Trophoblast cell (in vitro differentiated cells and primary cell): ENCODE measurements at regions not wholly inside any gene's neighbourhood (a gene's known extent, or its start where the extent isn't known, plus 50 kb on each side); places are given as distances from the start of the nearest gene placed in this dataset.

Source experiments
- DNase-seq, 2 donors: peaks; one replicate each; pipeline ENCODE4 v3.0.0-alpha.2; 2016
- H2AFZ ChIP-seq: 2 replicates; pipeline ENCODE4 v1.6.1; 2013; ENCODE audit warnings: low read length, moderate library complexity, mild to moderate bottlenecking; ENCODE audit not compliant: insufficient read depth, poor library complexity
- H2AK5ac ChIP-seq: 2 replicates; pipeline ENCODE4 v1.6.1; 2013; ENCODE audit warnings: mild to moderate bottlenecking, low read length
- H2BK120ac ChIP-seq: 2 replicates; pipeline ENCODE4 v1.6.1; 2013; ENCODE audit warnings: low read length, mild to moderate bottlenecking, moderate library complexity; ENCODE audit not compliant: insufficient read depth, poor library complexity
- H2BK12ac ChIP-seq: 2 replicates; pipeline ENCODE4 v1.6.1; 2013; ENCODE audit warnings: mild to moderate bottlenecking, low read length, moderate library complexity
- H2BK5ac ChIP-seq: 2 replicates; pipeline ENCODE4 v1.6.1; 2013; ENCODE audit warnings: low read length, low read depth, moderate library complexity, mild to moderate bottlenecking; ENCODE audit not compliant: poor library complexity
- H3K14ac ChIP-seq: 2 replicates; pipeline ENCODE4 v1.6.1; 2013; ENCODE audit warnings: mild to moderate bottlenecking, low read length
- H3K18ac ChIP-seq: 2 replicates; pipeline ENCODE4 v1.6.1; 2013; ENCODE audit warnings: mild to moderate bottlenecking, low read length
- H3K23ac ChIP-seq: 2 replicates; pipeline ENCODE4 v1.6.1; 2013; ENCODE audit warnings: low read length
- H3K27ac ChIP-seq: 2 replicates; pipeline ENCODE4 v1.5.1; 2013; ENCODE audit warnings: low read depth, mild to moderate bottlenecking, inconsistent platforms, low read length, moderate library complexity
- H3K27me3 ChIP-seq: 2 replicates; pipeline ENCODE4 v1.6.1; 2013; ENCODE audit warnings: inconsistent platforms, mild to moderate bottlenecking, low read length, moderate library complexity; ENCODE audit not compliant: insufficient read depth
- H3K36me3 ChIP-seq, 2 experiments: 1 replicate in 1 of 2; 2 replicates in 1 of 2; pipeline ENCODE4 v1.6.1; 2013; ENCODE audit warnings: low read length in 2 of 2, mild to moderate bottlenecking in 2 of 2, moderate library complexity in 1 of 2; ENCODE audit not compliant: insufficient read depth in 2 of 2, control insufficient read depth in 1 of 2
- H3K4ac ChIP-seq: 2 replicates; pipeline ENCODE4 v1.6.1; 2013; ENCODE audit warnings: low read depth, mild to moderate bottlenecking, low read length, moderate library complexity
- H3K4me1 ChIP-seq, 2 experiments: 1 replicate in 1 of 2; 2 replicates in 1 of 2; pipeline ENCODE4 v1.6.1; 2013; ENCODE audit warnings: low read length in 2 of 2, mild to moderate bottlenecking in 2 of 2, moderate library complexity in 1 of 2; ENCODE audit not compliant: insufficient read depth in 2 of 2, control insufficient read depth in 1 of 2
- H3K4me2 ChIP-seq: 2 replicates; pipeline ENCODE4 v1.6.1; 2013; ENCODE audit warnings: inconsistent platforms, mild to moderate bottlenecking, low read length, moderate library complexity
- H3K4me3 ChIP-seq: 2 replicates; pipeline ENCODE4 v1.5.1; 2013; ENCODE audit warnings: mild to moderate bottlenecking, low read depth, low read length, inconsistent platforms
- H3K79me1 ChIP-seq: one replicate; pipeline ENCODE4 v1.6.1; 2013; ENCODE audit warnings: low read length
- H3K79me2 ChIP-seq: 2 replicates; pipeline ENCODE4 v1.6.1; 2013; ENCODE audit warnings: low read length, mild to moderate bottlenecking; ENCODE audit not compliant: control insufficient read depth, insufficient read depth, poor library complexity
- H3K9ac ChIP-seq: 2 replicates; pipeline ENCODE4 v1.6.1; 2013; ENCODE audit warnings: mild to moderate bottlenecking, low read length
- H3K9me3 ChIP-seq: 2 replicates; pipeline ENCODE4 v1.6.1; 2013; ENCODE audit warnings: low read depth, mild to moderate bottlenecking, control low read depth, inconsistent platforms, low read length; ENCODE audit not compliant: insufficient read depth
- H4K12ac ChIP-seq: 2 replicates; pipeline ENCODE4 v1.6.1; 2013; ENCODE audit warnings: low read depth, mild to moderate bottlenecking, low read length, moderate library complexity
- H4K8ac ChIP-seq: 2 replicates; pipeline ENCODE4 v1.6.1; 2013; ENCODE audit warnings: low read depth, mild to moderate bottlenecking, low read length, moderate library complexity
- H4K91ac ChIP-seq: one replicate; pipeline ENCODE4 v1.6.1; 2013; ENCODE audit warnings: low read depth, mild to moderate bottlenecking, low read length, moderate library complexity
- WGBS: extraction: QIAGEN DNeasy Blood & Tissue Kit; methylation state at CpG from one replicate; pipeline ENCODE4 v1.1.7; 2013; ENCODE audit warnings: missing lambda C conversion rate; ENCODE audit not compliant: insufficient read length, insufficient coverage; ENCODE audit errors: extremely low coverage; 5-methylcytosine and 5-hydroxymethylcytosine counted together

DNA sequence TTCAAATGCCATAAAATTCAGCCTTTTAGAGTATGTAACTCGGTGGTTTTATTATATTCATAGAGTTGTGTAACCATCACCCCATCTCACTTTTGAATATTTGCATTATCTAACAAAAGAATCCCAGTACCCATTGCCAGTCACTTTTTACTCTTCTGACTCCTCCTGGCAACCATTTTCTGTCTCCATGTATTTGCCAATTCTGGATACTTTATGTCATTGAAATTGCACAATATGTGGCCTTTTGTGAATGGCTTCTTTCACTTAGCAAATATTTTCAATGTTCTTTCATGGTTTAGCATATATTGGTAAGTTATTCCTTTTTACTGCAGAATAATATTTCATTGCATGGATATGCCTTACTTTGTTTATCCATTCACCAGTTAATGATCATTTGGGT lies 79.9 kb downstream of the SLIT2 start:
- no peaks in the 10 kb centered on the region for H3K27me3 ChIP-seq
- no peak overlapping the region for H2BK12ac ChIP-seq
- DNase-seq = no peak
- H3K4ac ChIP-seq = no peak overlapping the region
- no peak overlapping the region for H2AK5ac ChIP-seq
- no peak overlapping the region for H4K91ac ChIP-seq
- no peak overlapping the region for H3K27ac ChIP-seq
- no peak overlapping the region for H3K23ac ChIP-seq
- H3K9me3 ChIP-seq = no peaks in the 10 kb centered on the region
- no peaks in the 10 kb centered on the region for H3K36me3 ChIP-seq
- H2BK120ac ChIP-seq = no peak overlapping the region
- no peak overlapping the region for H4K8ac ChIP-seq
- H3K14ac ChIP-seq = no peak overlapping the region
- no peak overlapping the region for H4K12ac ChIP-seq
- H3K9ac ChIP-seq = no peak overlapping the region
- H2AFZ ChIP-seq = no peak overlapping the region
- H3K79me1 ChIP-seq = no peaks in the 10 kb centered on the region
- no peak overlapping the region for H3K4me3 ChIP-seq
- H3K4me2 ChIP-seq = no peak overlapping the region
- no peak overlapping the region for H2BK5ac ChIP-seq
- WGBS = no CpG with 5 or more reads among the region's 1 CpG
- H3K18ac ChIP-seq = no peak overlapping the region
- no peaks in the 10 kb centered on the region for H3K4me1 ChIP-seq
- H3K79me2 ChIP-seq = no peaks in the 10 kb centered on the region

DNA sequence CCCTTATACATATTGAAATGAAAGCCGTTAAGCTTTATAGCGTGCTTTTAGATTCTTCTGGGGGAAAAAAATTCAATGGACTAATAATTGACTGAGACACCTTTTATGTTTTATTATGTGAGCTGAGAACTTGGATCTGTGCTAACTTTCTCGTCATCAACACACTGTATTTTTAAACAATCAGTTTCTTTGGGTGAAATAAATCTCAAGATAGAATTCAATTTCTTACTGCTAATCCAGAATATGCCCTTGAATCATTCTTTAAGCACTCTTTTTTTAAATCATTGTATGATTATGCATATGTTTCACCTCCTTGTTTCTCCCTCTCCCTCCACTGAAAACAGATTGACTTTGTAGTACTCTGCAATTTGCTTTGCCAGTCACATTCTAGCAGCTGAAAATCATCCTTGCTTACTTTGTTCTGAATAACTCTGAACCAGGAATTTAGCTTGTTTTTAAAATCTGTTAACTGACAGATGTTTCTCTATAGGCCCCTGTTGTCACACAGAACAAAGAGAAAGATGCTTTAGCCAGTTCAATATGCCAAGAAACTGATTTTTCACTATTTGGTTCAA lies 81.5 kb downstream of the SLIT2 start:
- no CpG with 5 or more reads among the region's 3 CpGs for WGBS
- Histone ChIP-seq H4K8ac (no peak overlapping the region), H4K12ac (no peak overlapping the region), H3K4me2 (no peak overlapping the region), H2AK5ac (no peak overlapping the region), H2BK5ac (no peak overlapping the region), H3K79me2 (no peaks in the 10 kb centered on the region), H2BK120ac (no peak overlapping the region), H3K18ac (no peak overlapping the region), H3K23ac (no peak overlapping the region), H3K4me1 (no peaks in the 10 kb centered on the region), H3K14ac (no peak overlapping the region), H3K79me1 (no peaks in the 10 kb centered on the region), H3K4me3 (no peak overlapping the region), H3K27ac (no peak overlapping the region), H2AFZ (no peak overlapping the region), H3K36me3 (no peaks in the 10 kb centered on the region), H3K9me3 (no peaks in the 10 kb centered on the region), H4K91ac (no peak overlapping the region), H3K4ac (no peak overlapping the region), H2BK12ac (no peak overlapping the region), H3K27me3 (no peaks in the 10 kb centered on the region), H3K9ac (no peak overlapping the region)
- DNase-seq = no peak

DNA sequence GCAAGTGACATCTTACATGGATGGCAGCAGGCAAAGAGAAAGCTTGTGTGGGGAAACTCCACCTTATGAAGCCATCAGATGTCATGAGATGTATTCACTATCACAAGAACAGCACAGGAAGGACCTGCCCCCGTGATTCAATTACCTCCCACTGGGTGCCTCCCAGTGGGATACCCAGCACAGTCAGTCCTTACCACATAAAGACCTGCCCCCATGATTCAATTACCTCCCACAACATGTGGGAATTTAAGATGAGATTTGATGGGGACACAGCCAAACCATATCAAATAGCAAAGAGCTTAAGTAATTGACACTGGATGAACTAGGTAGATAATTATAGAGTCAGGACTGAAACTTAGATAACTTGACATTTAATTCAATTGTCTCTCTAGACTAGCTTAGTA lies 85.6 kb downstream of the SLIT2 start:
- no peaks in the 10 kb centered on the region for H3K36me3 ChIP-seq
- no peak overlapping the region for H2AFZ ChIP-seq
- no peak overlapping the region for H3K4ac ChIP-seq
- no peak overlapping the region for H2BK120ac ChIP-seq
- no peaks in the 10 kb centered on the region for H3K79me1 ChIP-seq
- no peaks in the 10 kb centered on the region for H3K9me3 ChIP-seq
- no peak overlapping the region for H4K8ac ChIP-seq
- no peak overlapping the region for H2BK5ac ChIP-seq
- no peak overlapping the region for H3K9ac ChIP-seq
- H3K23ac ChIP-seq = no peak overlapping the region
- WGBS = no CpG with 5 or more reads among the region's 1 CpG
- no peaks in the 10 kb centered on the region for H3K4me1 ChIP-seq
- H4K91ac ChIP-seq = no peak overlapping the region
- no peak overlapping the region for H3K4me3 ChIP-seq
- H2AK5ac ChIP-seq = no peak overlapping the region
- DNase-seq = no peak
- H3K79me2 ChIP-seq = no peaks in the 10 kb centered on the region
- H3K27me3 ChIP-seq = no peaks in the 10 kb centered on the region
- no peak overlapping the region for H3K27ac ChIP-seq
- H2BK12ac ChIP-seq = no peak overlapping the region
- no peak overlapping the region for H3K18ac ChIP-seq
- H3K14ac ChIP-seq = no peak overlapping the region
- H4K12ac ChIP-seq = no peak overlapping the region
- H3K4me2 ChIP-seq = no peak overlapping the region

DNA sequence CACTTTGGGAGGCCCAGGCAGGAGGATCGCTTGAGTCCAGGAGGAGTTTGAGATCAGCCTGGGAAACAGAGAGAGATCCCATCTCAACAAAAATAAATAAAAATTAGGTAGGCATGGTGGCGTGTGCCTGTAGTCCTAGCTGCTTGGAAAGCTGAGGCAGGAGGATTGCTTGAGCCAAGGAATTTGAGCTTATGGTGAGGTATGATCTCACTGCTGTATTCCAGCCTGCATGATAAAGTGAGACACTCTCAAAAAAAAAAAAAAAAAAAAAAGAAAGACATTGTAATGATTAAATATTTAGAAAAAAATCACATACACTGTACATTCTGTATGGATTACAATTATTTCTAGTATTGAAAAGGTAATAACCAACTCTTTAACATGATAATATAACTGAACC lies 87.1 kb downstream of the SLIT2 start:
- WGBS = no CpG with 5 or more reads among the region's 2 CpGs
- H3K27ac ChIP-seq = no peak overlapping the region

More for the DNA sequence above, 87.1 kb downstream of the SLIT2 start:
- no peak overlapping the region for H2AK5ac ChIP-seq
- no peak overlapping the region for H3K18ac ChIP-seq
- no peak overlapping the region for H2BK12ac ChIP-seq
- H3K9me3 ChIP-seq = no peaks in the 10 kb centered on the region
- H4K91ac ChIP-seq = no peak overlapping the region
- no peak for DNase-seq
- no peak overlapping the region for H3K9ac ChIP-seq
- H2AFZ ChIP-seq = no peak overlapping the region
- H3K4me3 ChIP-seq = no peak overlapping the region
- H3K79me2 ChIP-seq = no peaks in the 10 kb centered on the region
- H3K4me2 ChIP-seq = no peak overlapping the region
- H3K79me1 ChIP-seq = no peaks in the 10 kb centered on the region
- H3K4me1 ChIP-seq = no peaks in the 10 kb centered on the region
- no peak overlapping the region for H4K8ac ChIP-seq
- H3K36me3 ChIP-seq = no peaks in the 10 kb centered on the region
- no peaks in the 10 kb centered on the region for H3K27me3 ChIP-seq
- H3K14ac ChIP-seq = no peak overlapping the region
- no peak overlapping the region for H3K23ac ChIP-seq
- H3K4ac ChIP-seq = no peak overlapping the region
- H2BK5ac ChIP-seq = no peak overlapping the region
- H4K12ac ChIP-seq = no peak overlapping the region
- H2BK120ac ChIP-seq = no peak overlapping the region
